MM.1S (cell line): ENCODE measurements at regions not wholly inside any gene's neighbourhood (a gene's known extent, or its start where the extent isn't known, plus 50 kb on each side); places are given as distances from the start of the nearest gene placed in this dataset.

Source experiments
- EZH2 ChIP-seq: fragments of 300-600 bp; sonication (generic); optimal IDR thresholded peaks from 2 replicates; pipeline ENCODE3; 2017; ENCODE audit warnings: low read depth, mild to moderate bottlenecking, antibody characterized with exemption, low read length, mixed read lengths
- EZH2phosphoT487 ChIP-seq: fragments of 300-600 bp; sonication (generic); IDR thresholded peaks from 2 replicates; pipeline ENCODE4 v1.6.1; 2018; ENCODE audit warnings: antibody characterized with exemption, low read length
- TF ChIP-seq, protein P1 (sequence below): fragments of 300-600 bp; sonication (generic); IDR thresholded peaks from 2 replicates; pipeline ENCODE4 v1.5.1; 2016; ENCODE audit warnings: antibody characterized with exemption, low read length, mixed read lengths

DNA sequence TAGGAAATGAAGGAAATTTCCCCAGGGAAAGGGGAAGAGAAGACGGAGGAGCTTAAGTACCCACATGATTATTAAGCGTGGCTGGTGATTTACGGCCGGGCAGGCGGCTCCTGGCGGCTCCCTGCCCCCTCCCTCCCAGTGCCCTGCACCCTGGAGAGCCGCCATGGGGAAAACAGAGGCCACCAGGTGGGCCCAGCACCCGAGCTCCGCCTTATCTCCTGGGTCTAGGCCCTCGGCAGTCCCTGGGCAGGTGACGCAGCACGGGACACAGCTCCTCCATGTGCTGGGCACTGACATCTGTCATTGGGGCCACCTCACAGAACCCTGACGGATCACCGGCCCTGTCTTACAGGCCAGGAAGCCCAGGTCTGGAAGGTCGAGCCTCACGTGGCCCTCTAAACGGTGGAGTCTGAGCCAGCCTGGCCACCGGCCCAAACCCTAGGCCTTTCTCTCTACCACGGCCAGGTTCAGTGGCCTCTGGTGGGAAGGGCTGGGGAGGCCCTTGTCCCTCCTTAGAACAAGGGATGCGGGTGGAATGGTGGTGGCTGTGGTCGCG is 60.2 kb upstream of the PPARA start:
- TF ChIP-seq, protein P1, sequence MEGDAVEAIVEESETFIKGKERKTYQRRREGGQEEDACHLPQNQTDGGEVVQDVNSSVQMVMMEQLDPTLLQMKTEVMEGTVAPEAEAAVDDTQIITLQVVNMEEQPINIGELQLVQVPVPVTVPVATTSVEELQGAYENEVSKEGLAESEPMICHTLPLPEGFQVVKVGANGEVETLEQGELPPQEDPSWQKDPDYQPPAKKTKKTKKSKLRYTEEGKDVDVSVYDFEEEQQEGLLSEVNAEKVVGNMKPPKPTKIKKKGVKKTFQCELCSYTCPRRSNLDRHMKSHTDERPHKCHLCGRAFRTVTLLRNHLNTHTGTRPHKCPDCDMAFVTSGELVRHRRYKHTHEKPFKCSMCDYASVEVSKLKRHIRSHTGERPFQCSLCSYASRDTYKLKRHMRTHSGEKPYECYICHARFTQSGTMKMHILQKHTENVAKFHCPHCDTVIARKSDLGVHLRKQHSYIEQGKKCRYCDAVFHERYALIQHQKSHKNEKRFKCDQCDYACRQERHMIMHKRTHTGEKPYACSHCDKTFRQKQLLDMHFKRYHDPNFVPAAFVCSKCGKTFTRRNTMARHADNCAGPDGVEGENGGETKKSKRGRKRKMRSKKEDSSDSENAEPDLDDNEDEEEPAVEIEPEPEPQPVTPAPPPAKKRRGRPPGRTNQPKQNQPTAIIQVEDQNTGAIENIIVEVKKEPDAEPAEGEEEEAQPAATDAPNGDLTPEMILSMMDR = no peak
- TF ChIP-seq EZH2 (no peak), EZH2phosphoT487 (no peak)
